OCI-LY1 (cell line): ENCODE measurements at regions not wholly inside any gene's neighbourhood (a gene's known extent, or its start where the extent isn't known, plus 50 kb on each side); places are given as distances from the start of the nearest gene placed in this dataset.

ENCODE experiments used
- H2AFZ ChIP-seq: fragments of 200-600 bp; sonication (generic), shearing (Covaris generic); 2 replicates; pipeline ENCODE4 v1.6.0; 2014; ENCODE audit warnings: antibody characterized with exemption, mild to moderate bottlenecking, low read length
- H3F3A ChIP-seq: fragments of 200-600 bp; sonication (generic), shearing (Covaris generic); 2 replicates; pipeline ENCODE4 v1.6.0; 2014; ENCODE audit warnings: mild to moderate bottlenecking, antibody characterized with exemption, low read length, moderate library complexity; ENCODE audit not compliant: insufficient read depth
- H3K27ac ChIP-seq: fragments of 200-600 bp; sonication (generic); 2 replicates; pipeline ENCODE4 v1.5.1; 2014; ENCODE audit warnings: low read length, mixed run types, mild to moderate bottlenecking, low read depth; ENCODE audit not compliant: poor library complexity, severe bottlenecking
- H3K27me3 ChIP-seq: fragments of 200-600 bp; sonication (generic); 2 replicates; pipeline ENCODE4 v1.6.0; 2014; ENCODE audit warnings: antibody characterized with exemption, mild to moderate bottlenecking, low read length, moderate library complexity; ENCODE audit not compliant: insufficient read depth
- H3K36me3 ChIP-seq: fragments of 200-600 bp; sonication (generic); 2 replicates; pipeline ENCODE4 v1.6.1; 2014; ENCODE audit warnings: mild to moderate bottlenecking, antibody characterized with exemption, low read length, moderate library complexity, mixed read lengths; ENCODE audit not compliant: insufficient read depth
- H3K4me1 ChIP-seq: fragments of 200-600 bp; sonication (generic); 2 replicates; pipeline ENCODE4 v1.5.1; 2014; ENCODE audit warnings: mild to moderate bottlenecking, low read length, moderate library complexity; ENCODE audit not compliant: insufficient read depth, severe bottlenecking
- H3K4me2 ChIP-seq: fragments of 200-600 bp; sonication (generic), shearing (Covaris generic); 2 replicates; pipeline ENCODE4 v1.6.1; 2014; ENCODE audit warnings: low read length
- H3K4me3 ChIP-seq: fragments of 200-600 bp; sonication (generic); 2 replicates; pipeline ENCODE4 v1.5.1; 2014; ENCODE audit warnings: low read length, low read depth, mild to moderate bottlenecking, mixed read lengths; ENCODE audit not compliant: poor library complexity, severe bottlenecking
- H3K79me2 ChIP-seq: fragments of 200-600 bp; shearing (Covaris generic); 2 replicates; pipeline ENCODE4 v1.6.1; 2016; ENCODE audit warnings: mixed run types, low read length, mixed read lengths; ENCODE audit not compliant: insufficient read depth
- H3K9ac ChIP-seq: fragments of 200-600 bp; sonication (generic), shearing (Covaris generic); 2 replicates; pipeline ENCODE4 v1.6.1; 2014; ENCODE audit warnings: mild to moderate bottlenecking, low read length, mixed read lengths
- H3K9me2 ChIP-seq: fragments of 200-600 bp; sonication (generic), shearing (Covaris generic); 2 replicates; pipeline ENCODE4 v1.6.1; 2014; ENCODE audit warnings: low read depth, mild to moderate bottlenecking, low read length, mixed read lengths
- H3K9me3 ChIP-seq: fragments of 200-600 bp; shearing (Covaris generic); 2 replicates; pipeline ENCODE4 v1.6.1; 2014; ENCODE audit warnings: low read length, mixed read lengths
- H4K20me1 ChIP-seq: fragments of 200-600 bp; sonication (generic), shearing (Covaris generic); 2 replicates; pipeline ENCODE4 v1.6.0; 2016; ENCODE audit warnings: mild to moderate bottlenecking, low read length; ENCODE audit not compliant: insufficient read depth
- EZH2 ChIP-seq: fragments of 200-600 bp; sonication (generic), shearing (Covaris generic); IDR thresholded peaks from 2 replicates; pipeline ENCODE4 v1.8.0; 2017; ENCODE audit warnings: borderline replicate concordance, mixed run types, mild to moderate bottlenecking, antibody characterized with exemption, low read length, moderate library complexity, mixed read lengths
- TF ChIP-seq, protein P1 (sequence below): fragments of 200-600 bp; sonication (generic), shearing (Covaris generic); IDR thresholded peaks from 2 replicates; pipeline ENCODE4 v1.5.1; 2017; ENCODE audit warnings: mild to moderate bottlenecking, antibody characterized with exemption, low read length, moderate library complexity, mixed read lengths

DNA sequence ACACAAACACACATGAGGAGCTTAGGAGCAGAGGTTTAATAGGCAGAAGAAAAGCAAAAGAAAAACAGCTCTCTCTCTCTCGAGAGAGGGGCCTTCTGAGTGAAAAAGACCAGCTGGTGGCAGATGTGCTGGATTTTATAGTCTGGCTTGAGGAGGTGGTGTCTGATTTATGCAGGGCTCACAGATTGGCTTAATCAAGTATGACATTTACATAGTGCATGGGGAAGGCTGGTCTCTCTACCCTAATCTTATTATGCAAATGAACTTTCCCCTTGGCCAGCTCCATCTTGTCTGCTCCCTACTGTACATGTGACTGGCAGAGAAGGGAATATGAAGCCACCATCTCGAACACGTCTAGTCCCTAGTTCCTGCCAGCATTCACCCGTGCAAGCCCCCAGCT is 219.5 kb upstream of the ZNF804B start:
- no peak overlapping the region for H2AFZ ChIP-seq
- no peaks in the 10 kb centered on the region for H3K36me3 ChIP-seq
- H3K79me2 ChIP-seq = no peaks in the 10 kb centered on the region
- no peak for TF ChIP-seq EZH2
- TF ChIP-seq, protein P1, sequence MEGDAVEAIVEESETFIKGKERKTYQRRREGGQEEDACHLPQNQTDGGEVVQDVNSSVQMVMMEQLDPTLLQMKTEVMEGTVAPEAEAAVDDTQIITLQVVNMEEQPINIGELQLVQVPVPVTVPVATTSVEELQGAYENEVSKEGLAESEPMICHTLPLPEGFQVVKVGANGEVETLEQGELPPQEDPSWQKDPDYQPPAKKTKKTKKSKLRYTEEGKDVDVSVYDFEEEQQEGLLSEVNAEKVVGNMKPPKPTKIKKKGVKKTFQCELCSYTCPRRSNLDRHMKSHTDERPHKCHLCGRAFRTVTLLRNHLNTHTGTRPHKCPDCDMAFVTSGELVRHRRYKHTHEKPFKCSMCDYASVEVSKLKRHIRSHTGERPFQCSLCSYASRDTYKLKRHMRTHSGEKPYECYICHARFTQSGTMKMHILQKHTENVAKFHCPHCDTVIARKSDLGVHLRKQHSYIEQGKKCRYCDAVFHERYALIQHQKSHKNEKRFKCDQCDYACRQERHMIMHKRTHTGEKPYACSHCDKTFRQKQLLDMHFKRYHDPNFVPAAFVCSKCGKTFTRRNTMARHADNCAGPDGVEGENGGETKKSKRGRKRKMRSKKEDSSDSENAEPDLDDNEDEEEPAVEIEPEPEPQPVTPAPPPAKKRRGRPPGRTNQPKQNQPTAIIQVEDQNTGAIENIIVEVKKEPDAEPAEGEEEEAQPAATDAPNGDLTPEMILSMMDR = no peak
- H3K9me3 ChIP-seq = no peaks in the 10 kb centered on the region
- H3F3A ChIP-seq = no peaks in the 10 kb centered on the region
- H3K4me1 ChIP-seq = no peaks in the 10 kb centered on the region
- no peaks in the 10 kb centered on the region for H3K9me2 ChIP-seq
- H3K9ac ChIP-seq = no peak overlapping the region
- H3K4me2 ChIP-seq = no peak overlapping the region
- no peaks in the 10 kb centered on the region for H4K20me1 ChIP-seq
- H3K27ac ChIP-seq = no peak overlapping the region
- H3K4me3 ChIP-seq = no peak overlapping the region
- H3K27me3 ChIP-seq = no peaks in the 10 kb centered on the region

DNA sequence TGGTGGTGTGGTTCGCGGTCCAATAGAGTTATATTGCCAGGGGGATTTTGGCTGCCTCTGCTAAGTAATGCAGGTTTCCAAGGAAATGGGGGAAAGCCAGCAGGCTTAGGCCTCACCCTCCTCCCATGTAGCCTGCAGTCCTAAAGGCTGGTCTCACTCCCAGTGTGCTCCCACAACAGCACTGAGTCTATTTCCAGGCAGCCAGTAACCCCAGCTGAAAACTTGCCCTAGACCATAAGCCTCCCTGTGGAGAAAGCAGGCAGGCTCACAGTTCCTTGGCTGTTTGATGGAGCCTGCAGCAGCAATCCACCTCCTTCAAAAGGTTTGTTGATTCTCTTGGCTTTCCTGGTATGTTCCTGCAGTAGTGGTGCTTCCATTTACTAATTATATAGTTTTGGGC is 220.0 kb upstream of the ZNF804B start:
- H4K20me1 ChIP-seq = no peaks in the 10 kb centered on the region
- H3K9ac ChIP-seq = no peak overlapping the region
- no peaks in the 10 kb centered on the region for H3K27me3 ChIP-seq
- no peaks in the 10 kb centered on the region for H3K9me2 ChIP-seq
- no peaks in the 10 kb centered on the region for H3K36me3 ChIP-seq
- H2AFZ ChIP-seq = no peak overlapping the region
- H3K4me1 ChIP-seq = no peaks in the 10 kb centered on the region
- no peaks in the 10 kb centered on the region for H3K9me3 ChIP-seq
- no peak overlapping the region for H3K27ac ChIP-seq
- H3K79me2 ChIP-seq = no peaks in the 10 kb centered on the region
- no peak overlapping the region for H3K4me2 ChIP-seq
- TF ChIP-seq EZH2 = no peak
- TF ChIP-seq, protein P1 = no peak
- no peaks in the 10 kb centered on the region for H3F3A ChIP-seq
- no peak overlapping the region for H3K4me3 ChIP-seq

DNA sequence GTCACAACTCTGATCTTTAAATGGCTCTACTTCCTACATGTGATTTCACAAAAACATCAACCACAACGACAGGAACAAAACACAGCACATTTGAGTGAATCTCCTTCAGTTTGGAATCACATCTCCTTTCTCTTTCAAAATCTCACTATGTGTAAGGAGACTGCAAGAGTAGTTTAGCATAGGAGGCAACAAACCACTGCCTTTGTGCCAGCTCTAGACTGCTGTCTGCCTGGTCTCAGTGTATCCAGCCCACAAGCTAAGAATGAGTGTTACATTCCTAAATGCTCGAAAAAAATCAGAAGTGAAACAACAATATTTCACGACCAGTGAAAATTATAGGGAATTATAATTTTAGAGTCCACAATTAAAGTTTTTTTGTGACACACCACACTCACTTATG is 217.0 kb upstream of the STEAP4 start:
- TF ChIP-seq, protein P1 = no peak
- no peak for TF ChIP-seq EZH2
- H3K4me1 ChIP-seq = no peaks in the 10 kb centered on the region
- no peaks in the 10 kb centered on the region for H4K20me1 ChIP-seq
- H3K27me3 ChIP-seq = no peaks in the 10 kb centered on the region
- no peaks in the 10 kb centered on the region for H3K9me2 ChIP-seq
- no peaks in the 10 kb centered on the region for H3K9me3 ChIP-seq
- no peaks in the 10 kb centered on the region for H3F3A ChIP-seq
- no peak overlapping the region for H3K4me2 ChIP-seq
- H3K9ac ChIP-seq = no peak overlapping the region
- H3K27ac ChIP-seq = no peak overlapping the region
- no peak overlapping the region for H3K4me3 ChIP-seq
- no peaks in the 10 kb centered on the region for H3K36me3 ChIP-seq
- no peaks in the 10 kb centered on the region for H3K79me2 ChIP-seq
- no peak overlapping the region for H2AFZ ChIP-seq
